ENCODE measurements at regions not wholly inside any gene's neighbourhood (a gene's known extent, or its start where the extent isn't known, plus 50 kb on each side); places are given as distances from the start of the nearest gene placed in this dataset.
"Not testable (repeated sequence)": the region's sequence is repeated elsewhere in the genome, so short reads cannot be mapped to it uniquely, and the experiment has no call there.

DNA sequence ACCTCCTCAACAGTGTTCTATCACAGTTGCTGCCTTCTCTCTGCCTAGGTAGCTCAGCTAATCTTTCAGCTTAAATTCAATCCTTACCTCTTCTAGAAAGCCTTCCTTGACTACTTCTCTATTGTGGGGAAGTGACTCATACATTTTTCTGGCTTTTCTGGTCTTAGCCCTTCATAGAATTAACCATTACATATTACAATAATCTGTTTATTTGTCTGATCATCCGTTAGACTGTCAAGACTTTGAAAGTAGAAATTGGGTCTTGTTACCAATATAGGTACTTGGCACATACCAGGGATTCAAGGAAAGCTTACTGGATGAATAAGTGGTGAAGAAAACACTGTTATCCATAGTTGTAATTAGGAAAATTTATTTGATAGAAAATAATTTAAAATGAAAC lies 89.6 kb downstream of the FANCF start:
- H3K36me3 ChIP-seq (ENCODE audit: control insufficient read depth, insufficient read depth, low read length), result no peaks in the 10 kb centered on the region
- peak in 1 of 2 donors; percentile 72 for DNase-seq (ENCODE audit: low read depth in 2 of 2)
- no peaks in the 10 kb centered on the region for H4K20me1 ChIP-seq (ENCODE audit: control insufficient read depth, extremely low read depth, insufficient read depth, low read length)
- no peak for TF ChIP-seq EZH2 (IDR thresholded peaks at IDR 0.05; ENCODE audit: low read length, missing control alignments)
- TF ChIP-seq, protein P1, sequence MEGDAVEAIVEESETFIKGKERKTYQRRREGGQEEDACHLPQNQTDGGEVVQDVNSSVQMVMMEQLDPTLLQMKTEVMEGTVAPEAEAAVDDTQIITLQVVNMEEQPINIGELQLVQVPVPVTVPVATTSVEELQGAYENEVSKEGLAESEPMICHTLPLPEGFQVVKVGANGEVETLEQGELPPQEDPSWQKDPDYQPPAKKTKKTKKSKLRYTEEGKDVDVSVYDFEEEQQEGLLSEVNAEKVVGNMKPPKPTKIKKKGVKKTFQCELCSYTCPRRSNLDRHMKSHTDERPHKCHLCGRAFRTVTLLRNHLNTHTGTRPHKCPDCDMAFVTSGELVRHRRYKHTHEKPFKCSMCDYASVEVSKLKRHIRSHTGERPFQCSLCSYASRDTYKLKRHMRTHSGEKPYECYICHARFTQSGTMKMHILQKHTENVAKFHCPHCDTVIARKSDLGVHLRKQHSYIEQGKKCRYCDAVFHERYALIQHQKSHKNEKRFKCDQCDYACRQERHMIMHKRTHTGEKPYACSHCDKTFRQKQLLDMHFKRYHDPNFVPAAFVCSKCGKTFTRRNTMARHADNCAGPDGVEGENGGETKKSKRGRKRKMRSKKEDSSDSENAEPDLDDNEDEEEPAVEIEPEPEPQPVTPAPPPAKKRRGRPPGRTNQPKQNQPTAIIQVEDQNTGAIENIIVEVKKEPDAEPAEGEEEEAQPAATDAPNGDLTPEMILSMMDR (conservative IDR thresholded peaks at IDR 0.05 in 1 of 2, IDR thresholded peaks at IDR 0.05 in 1 of 2; ENCODE audit: low read depth in 1 of 2, low read length in 2 of 2), result no peak
- no peak overlapping the region for H2AFZ ChIP-seq (ENCODE audit: low read length)
- H3K9me3 ChIP-seq (ENCODE audit: control insufficient read depth, insufficient read depth, low read depth, low read length), result no peaks in the 10 kb centered on the region
- no peak overlapping the region for H3K27ac ChIP-seq (ENCODE audit: insufficient read depth, low read length)
- no peak overlapping the region for H3K4me3 ChIP-seq (replicated peaks in 1 of 4; ENCODE audit: control extremely low read depth in 1 of 4, insufficient read depth in 1 of 4, low read depth in 3 of 4, low read length in 4 of 4)
- no peak overlapping the region for H3K9ac ChIP-seq (ENCODE audit: insufficient read depth, low read length)
- no peaks in the 10 kb centered on the region for H3K27me3 ChIP-seq (ENCODE audit: control insufficient read depth, insufficient read depth, low read length)
- no peaks in the 10 kb centered on the region for H3K4me1 ChIP-seq (ENCODE audit: control insufficient read depth, extremely low read depth, insufficient read depth, low read length)
- H3K79me2 ChIP-seq (ENCODE audit: control insufficient read depth, insufficient read depth, low read length), result no peaks in the 10 kb centered on the region
- H3K4me2 ChIP-seq (ENCODE audit: extremely low read depth, insufficient read depth, low read length), result no peak overlapping the region

DNA sequence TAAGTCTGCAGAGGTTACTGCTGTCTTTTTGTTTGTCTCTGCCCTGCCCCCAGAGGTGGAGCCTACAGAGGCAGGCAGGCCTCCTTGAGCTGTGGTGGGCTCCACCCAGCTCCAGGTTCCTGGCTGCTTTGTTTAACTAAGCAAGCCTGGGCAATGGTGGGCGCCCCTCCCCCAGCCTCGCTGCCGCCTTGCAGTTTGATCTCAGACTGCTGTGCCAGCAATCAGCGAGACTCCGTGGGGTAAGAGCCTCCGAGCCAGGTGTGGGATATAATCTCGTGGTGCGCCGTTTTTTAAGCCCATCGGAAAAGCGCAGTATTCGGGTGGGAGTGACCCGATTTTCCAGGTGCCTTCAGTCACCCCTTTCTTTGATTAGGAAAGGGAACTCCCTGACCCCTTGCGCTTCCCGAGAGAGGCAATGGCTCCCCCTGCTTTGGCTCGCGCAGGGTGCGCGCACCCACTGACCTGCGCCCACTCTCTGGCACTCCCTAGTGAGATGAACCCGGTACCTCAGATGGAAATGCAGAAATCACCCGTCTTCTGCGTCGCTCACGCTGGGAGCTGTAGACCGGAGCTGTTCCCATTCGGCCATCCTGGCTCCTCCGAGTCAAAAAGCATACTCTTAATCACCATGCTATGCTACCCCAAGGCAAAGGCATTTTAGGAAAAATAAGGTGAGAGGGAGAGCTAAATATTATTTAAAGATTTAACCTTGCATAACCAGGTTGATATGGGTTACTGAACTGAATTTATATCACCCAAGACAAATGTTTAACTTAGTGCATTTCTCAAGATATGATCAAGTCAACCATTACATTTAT lies 96.8 kb downstream of the FANCF start:
- not testable (repeated sequence) for H3K36me3 ChIP-seq (ENCODE audit: control insufficient read depth, insufficient read depth, low read length); H3K79me2 ChIP-seq (ENCODE audit: control insufficient read depth, insufficient read depth, low read length); H3K9me3 ChIP-seq (ENCODE audit: control insufficient read depth, insufficient read depth, low read depth, low read length); H3K4me3 ChIP-seq (replicated peaks in 1 of 4; ENCODE audit: control extremely low read depth in 1 of 4, insufficient read depth in 1 of 4, low read depth in 3 of 4, low read length in 4 of 4); H3K4me1 ChIP-seq (ENCODE audit: control insufficient read depth, extremely low read depth, insufficient read depth, low read length); H4K20me1 ChIP-seq (ENCODE audit: control insufficient read depth, extremely low read depth, insufficient read depth, low read length); H3K4me2 ChIP-seq (ENCODE audit: extremely low read depth, insufficient read depth, low read length); H3K27ac ChIP-seq (ENCODE audit: insufficient read depth, low read length); DNase-seq (ENCODE audit: low read depth in 2 of 2); H3K27me3 ChIP-seq (ENCODE audit: control insufficient read depth, insufficient read depth, low read length); H3K9ac ChIP-seq (ENCODE audit: insufficient read depth, low read length); H2AFZ ChIP-seq (ENCODE audit: low read length)

DNA sequence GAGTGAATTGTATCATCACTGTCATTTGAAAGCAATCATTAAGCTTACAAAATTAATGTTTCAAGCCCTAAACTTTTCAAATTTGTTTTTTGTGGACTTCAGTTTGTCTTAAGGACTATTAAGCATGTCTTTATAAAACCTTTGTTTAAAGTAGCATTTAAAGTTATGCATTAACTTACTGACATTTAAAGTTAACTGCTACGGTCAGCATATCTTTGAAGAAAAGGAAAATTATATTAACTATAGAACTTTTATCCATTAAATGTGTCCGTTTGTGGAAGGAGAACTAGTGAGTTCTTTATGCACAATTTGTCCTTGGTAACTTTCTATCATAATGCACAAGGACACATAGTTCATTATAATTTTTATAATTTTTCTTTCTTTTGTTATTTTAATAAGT lies 103.4 kb downstream of the FANCF start:
- H3K4me2 ChIP-seq (ENCODE audit: extremely low read depth, insufficient read depth, low read length), result no peak overlapping the region
- H3K4me3 ChIP-seq (replicated peaks in 1 of 4; ENCODE audit: control extremely low read depth in 1 of 4, insufficient read depth in 1 of 4, low read depth in 3 of 4, low read length in 4 of 4), result no peak overlapping the region
- H3K36me3 ChIP-seq (ENCODE audit: control insufficient read depth, insufficient read depth, low read length), result no peaks in the 10 kb centered on the region
- no peaks in the 10 kb centered on the region for H3K79me2 ChIP-seq (ENCODE audit: control insufficient read depth, insufficient read depth, low read length)
- TF ChIP-seq, protein P1 (conservative IDR thresholded peaks at IDR 0.05 in 1 of 2, IDR thresholded peaks at IDR 0.05 in 1 of 2; ENCODE audit: low read depth in 1 of 2, low read length in 2 of 2), result no peak
- TF ChIP-seq EZH2 (IDR thresholded peaks at IDR 0.05; ENCODE audit: low read length, missing control alignments), result no peak
- H3K9me3 ChIP-seq (ENCODE audit: control insufficient read depth, insufficient read depth, low read depth, low read length), result no peaks in the 10 kb centered on the region
- H3K27me3 ChIP-seq (ENCODE audit: control insufficient read depth, insufficient read depth, low read length), result no peaks in the 10 kb centered on the region
- DNase-seq (ENCODE audit: low read depth in 2 of 2), result no peak
- H4K20me1 ChIP-seq (ENCODE audit: control insufficient read depth, extremely low read depth, insufficient read depth, low read length), result no peaks in the 10 kb centered on the region
- H3K27ac ChIP-seq (ENCODE audit: insufficient read depth, low read length), result no peak overlapping the region
- H2AFZ ChIP-seq (ENCODE audit: low read length), result no peak overlapping the region
- no peaks in the 10 kb centered on the region for H3K4me1 ChIP-seq (ENCODE audit: control insufficient read depth, extremely low read depth, insufficient read depth, low read length)
- H3K9ac ChIP-seq (ENCODE audit: insufficient read depth, low read length), result no peak overlapping the region

Data from fibroblast of lung (primary cell).